Transverse colon (tissue), 4 donors: ENCODE measurements at regions not wholly inside any gene's neighbourhood (a gene's known extent, or its start where the extent isn't known, plus 50 kb on each side); places are given as distances from the start of the nearest gene placed in this dataset.

Source experiments
- POLR2AphosphoS5 ChIP-seq, 3 donors: sonication (generic); formaldehyde crosslinking; IDR thresholded peaks; one replicate each; pipeline ENCODE4 v1.6.1; 2016; ENCODE audit warnings: antibody characterized with exemption in 3 of 3
- TF ChIP-seq, protein P1 (sequence below), 5 experiments: fragments of 200-600 bp in 3 of 5; fragments of 450-650 bp in 2 of 5; sonication (generic) in 3 of 5; IDR thresholded peaks; 1 replicate in 2 of 5; 2 replicates in 3 of 5; pipeline ENCODE4 v1.5.1; 2016 to 2017; ENCODE audit warnings: antibody characterized with exemption in 5 of 5, inconsistent platforms in 3 of 5, mild to moderate bottlenecking in 2 of 5, moderate library complexity in 1 of 5

DNA sequence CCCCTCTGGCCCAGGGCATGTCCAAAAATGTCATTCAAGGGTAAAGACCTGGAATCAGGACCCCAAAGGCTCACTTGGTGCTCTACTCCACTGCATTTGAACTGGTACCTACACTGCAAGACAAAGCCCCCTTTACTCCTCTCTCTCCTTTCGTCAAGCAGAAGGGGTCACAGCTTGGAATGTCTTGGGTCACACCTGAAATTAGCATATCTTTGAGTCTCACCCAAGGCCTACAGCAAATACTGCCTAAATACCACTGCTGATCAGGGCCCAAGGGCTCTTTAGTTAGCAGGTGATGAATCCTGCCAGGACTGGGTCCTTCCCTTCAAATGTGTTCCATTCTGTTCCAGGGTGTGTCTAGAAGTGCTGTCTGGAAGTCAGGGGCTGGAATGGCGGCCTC lies 320.6 kb downstream of the SV2B start:
- TF ChIP-seq, protein P1, sequence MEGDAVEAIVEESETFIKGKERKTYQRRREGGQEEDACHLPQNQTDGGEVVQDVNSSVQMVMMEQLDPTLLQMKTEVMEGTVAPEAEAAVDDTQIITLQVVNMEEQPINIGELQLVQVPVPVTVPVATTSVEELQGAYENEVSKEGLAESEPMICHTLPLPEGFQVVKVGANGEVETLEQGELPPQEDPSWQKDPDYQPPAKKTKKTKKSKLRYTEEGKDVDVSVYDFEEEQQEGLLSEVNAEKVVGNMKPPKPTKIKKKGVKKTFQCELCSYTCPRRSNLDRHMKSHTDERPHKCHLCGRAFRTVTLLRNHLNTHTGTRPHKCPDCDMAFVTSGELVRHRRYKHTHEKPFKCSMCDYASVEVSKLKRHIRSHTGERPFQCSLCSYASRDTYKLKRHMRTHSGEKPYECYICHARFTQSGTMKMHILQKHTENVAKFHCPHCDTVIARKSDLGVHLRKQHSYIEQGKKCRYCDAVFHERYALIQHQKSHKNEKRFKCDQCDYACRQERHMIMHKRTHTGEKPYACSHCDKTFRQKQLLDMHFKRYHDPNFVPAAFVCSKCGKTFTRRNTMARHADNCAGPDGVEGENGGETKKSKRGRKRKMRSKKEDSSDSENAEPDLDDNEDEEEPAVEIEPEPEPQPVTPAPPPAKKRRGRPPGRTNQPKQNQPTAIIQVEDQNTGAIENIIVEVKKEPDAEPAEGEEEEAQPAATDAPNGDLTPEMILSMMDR (IDR thresholded peaks at IDR 0.05): no peak
- no peak for TF ChIP-seq POLR2AphosphoS5 (IDR thresholded peaks at IDR 0.05)
